WI38 (cell line): ENCODE measurements at regions not wholly inside any gene's neighbourhood (a gene's known extent, or its start where the extent isn't known, plus 50 kb on each side); places are given as distances from the start of the nearest gene placed in this dataset.

Experiments
- H3K4me3 ChIP-seq: 2 replicates; pipeline ENCODE4 v1.5.1; 2011; ENCODE audit warnings: low read depth, mild to moderate bottlenecking, control low read depth, low read length
- CTCF ChIP-seq: IDR thresholded peaks from 2 replicates; pipeline ENCODE4 v1.5.1; 2012; ENCODE audit warnings: low read depth, mild to moderate bottlenecking, control low read depth, low read length

DNA sequence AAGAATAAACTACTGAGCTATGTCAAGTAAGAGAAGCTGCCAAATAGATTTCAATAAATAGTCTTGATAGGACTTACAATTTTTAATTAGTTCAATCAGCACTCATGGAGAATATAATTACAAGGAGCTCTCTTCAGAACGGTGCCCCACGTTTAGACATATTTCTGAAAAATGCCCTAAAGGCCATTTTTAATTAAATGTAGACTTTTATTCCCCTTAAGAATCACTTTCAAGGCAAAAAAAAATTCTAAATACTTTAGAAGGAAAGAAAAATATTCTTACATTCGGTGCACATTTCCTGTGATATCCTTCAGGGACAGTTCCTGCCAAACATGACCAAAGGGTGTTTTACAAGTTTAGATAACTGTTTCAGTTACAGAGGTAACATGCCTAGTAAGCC is 202.5 kb upstream of the CDH7 start:
- TF ChIP-seq CTCF = no peak

GRCh38 chr18:65547046-65547445 is 203.8 kb upstream of the CDH7 start:
- TF ChIP-seq CTCF = no peak

More for the DNA sequence above, 202.5 kb upstream of the CDH7 start:
- H3K4me3 ChIP-seq = no peak overlapping the region

GRCh38 chr18:65544701-65545100 is 206.1 kb upstream of the CDH7 start:
- no peak overlapping the region for H3K4me3 ChIP-seq
- no peak for TF ChIP-seq CTCF

More at GRCh38 chr18:65547046-65547445, 203.8 kb upstream of the CDH7 start:
- H3K4me3 ChIP-seq = no peak overlapping the region

- H3K4me3 ChIP-seq = no peak overlapping the region
- TF ChIP-seq CTCF = no peak
Measured at GRCh38 chr18:65527879-65528633, 222.8 kb upstream of the CDH7 start.

GRCh38 chr18:65526099-65526498 is 224.7 kb upstream of the CDH7 start:
- no peak for TF ChIP-seq CTCF
- no peak overlapping the region for H3K4me3 ChIP-seq

DNA sequence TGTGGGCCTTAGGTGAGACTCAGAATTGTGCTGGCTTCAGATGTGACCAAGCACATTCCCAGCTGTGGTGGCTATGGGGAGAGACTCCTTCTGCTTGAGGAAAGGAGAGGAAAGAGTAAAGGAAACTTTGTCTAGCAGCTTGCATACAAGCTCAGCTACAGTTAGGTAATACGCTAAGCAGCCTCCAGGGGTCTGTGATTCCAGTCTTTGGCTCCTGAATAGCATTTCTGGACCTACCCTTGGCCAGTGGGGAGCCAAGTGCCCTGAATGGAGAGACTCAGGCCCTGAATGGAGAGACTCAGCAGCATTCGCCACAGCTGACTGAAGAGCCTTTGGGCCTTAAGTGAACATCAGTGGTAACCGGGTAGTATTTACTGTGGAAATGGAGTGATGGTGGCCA is 227.4 kb upstream of the CDH7 start:
- no peak overlapping the region for H3K4me3 ChIP-seq
- TF ChIP-seq CTCF = no peak

- no peak for TF ChIP-seq CTCF
- no peak overlapping the region for H3K4me3 ChIP-seq
Measured at GRCh38 chr18:65522907-65523306, 227.9 kb upstream of the CDH7 start.
